Fibroblast of the aortic adventitia (primary cell): ENCODE measurements at regions not wholly inside any gene's neighbourhood (a gene's known extent, or its start where the extent isn't known, plus 50 kb on each side); places are given as distances from the start of the nearest gene placed in this dataset.

Experiments used
- DNase-seq: peaks from one replicate; pipeline ENCODE4 v3.0.0-alpha.2; 2010; ENCODE audit warnings: low read depth
- H3K4me3 ChIP-seq: 2 replicates; pipeline ENCODE4 v1.5.1; 2011; ENCODE audit warnings: low read depth, mild to moderate bottlenecking, control low read depth, low read length, moderate library complexity
- TF ChIP-seq, protein P1 (sequence below): IDR thresholded peaks from 2 replicates; pipeline ENCODE4 v1.5.1; 2011; ENCODE audit warnings: mild to moderate bottlenecking, low read length, control low read depth, inconsistent platforms; ENCODE audit not compliant: insufficient read depth

GRCh38 chr2:236712304-236712703 is 142.7 kb downstream of the ACKR3 start:
- no peak overlapping the region for H3K4me3 ChIP-seq
- TF ChIP-seq, protein P1, sequence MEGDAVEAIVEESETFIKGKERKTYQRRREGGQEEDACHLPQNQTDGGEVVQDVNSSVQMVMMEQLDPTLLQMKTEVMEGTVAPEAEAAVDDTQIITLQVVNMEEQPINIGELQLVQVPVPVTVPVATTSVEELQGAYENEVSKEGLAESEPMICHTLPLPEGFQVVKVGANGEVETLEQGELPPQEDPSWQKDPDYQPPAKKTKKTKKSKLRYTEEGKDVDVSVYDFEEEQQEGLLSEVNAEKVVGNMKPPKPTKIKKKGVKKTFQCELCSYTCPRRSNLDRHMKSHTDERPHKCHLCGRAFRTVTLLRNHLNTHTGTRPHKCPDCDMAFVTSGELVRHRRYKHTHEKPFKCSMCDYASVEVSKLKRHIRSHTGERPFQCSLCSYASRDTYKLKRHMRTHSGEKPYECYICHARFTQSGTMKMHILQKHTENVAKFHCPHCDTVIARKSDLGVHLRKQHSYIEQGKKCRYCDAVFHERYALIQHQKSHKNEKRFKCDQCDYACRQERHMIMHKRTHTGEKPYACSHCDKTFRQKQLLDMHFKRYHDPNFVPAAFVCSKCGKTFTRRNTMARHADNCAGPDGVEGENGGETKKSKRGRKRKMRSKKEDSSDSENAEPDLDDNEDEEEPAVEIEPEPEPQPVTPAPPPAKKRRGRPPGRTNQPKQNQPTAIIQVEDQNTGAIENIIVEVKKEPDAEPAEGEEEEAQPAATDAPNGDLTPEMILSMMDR: no peak
- peak; percentile 70 for DNase-seq

DNA sequence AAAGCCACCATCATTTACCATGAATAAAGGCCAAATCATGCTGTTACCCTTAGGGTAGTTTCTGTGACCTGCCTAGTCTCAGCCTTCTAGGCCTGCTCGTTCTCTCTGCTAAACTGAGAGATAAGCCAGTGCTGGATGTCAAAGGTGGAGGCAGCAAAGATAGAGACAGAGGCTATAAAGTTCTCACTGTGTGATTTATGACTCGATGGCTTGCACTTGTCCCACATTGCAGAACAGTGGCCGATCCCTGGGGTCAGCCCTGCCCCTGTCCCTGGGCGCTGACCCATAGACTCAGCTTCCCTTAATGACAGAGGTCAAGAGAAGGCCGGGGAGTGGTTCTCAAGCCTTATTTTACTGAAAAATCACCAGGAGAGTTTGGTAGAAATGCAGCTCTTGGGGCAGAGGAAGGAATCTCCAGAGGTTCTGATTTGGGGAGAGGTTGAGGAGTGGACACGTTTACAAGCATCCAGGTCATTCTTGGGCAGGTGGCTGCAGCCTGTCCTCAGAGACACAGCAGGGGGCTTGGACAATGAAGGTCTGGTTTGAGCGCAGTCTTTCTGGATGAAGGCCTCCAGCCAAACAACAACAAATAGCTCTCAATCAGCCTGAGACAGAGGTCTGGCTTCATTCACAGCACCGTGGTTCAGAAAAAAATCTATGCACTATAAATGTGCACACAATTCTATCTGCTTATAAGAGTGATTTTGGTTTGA is 143.5 kb downstream of the ACKR3 start:
- TF ChIP-seq, protein P1: no peak
- DNase-seq: no peak
- no peak overlapping the region for H3K4me3 ChIP-seq

DNA sequence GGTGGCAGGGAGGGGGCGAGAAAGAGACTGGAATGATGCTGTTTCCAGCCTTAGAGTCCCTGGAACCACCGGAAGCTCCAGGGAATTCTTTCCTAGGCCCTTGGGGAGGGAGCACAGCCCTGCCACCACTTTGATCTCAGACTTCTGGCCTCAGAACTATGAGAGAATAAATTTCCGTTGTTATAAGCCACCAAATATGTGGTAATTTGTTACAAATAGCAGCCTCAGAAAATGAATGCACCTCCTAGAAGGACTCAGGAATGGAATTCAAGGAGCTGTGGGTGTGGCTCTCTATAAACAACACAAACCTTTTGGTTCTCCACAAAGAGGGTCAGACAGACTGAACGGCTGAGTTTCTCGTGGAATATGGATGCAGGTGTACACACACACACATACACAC is 144.5 kb downstream of the ACKR3 start:
- no peak overlapping the region for H3K4me3 ChIP-seq
- DNase-seq: peak; percentile 35
- TF ChIP-seq, protein P1: no peak

DNA sequence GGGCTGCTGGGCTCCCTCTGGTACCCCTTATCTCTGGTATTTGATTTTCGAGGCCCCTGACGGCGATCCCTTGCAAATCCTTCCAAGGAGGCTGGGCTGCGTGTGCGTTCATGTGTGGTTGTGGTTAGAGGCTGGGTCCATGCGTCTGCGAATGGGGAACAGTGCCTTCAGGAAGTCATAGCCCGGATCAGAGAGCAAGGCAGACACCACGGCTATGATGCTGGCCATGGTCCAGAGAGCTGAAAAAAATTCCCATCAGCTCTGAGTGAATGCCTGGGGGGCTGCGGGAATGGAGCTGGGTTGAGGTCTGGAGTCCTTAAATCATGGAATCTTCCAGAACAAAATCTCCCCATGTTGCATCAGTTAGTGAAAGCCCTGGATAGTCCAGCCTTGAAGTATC is 145.5 kb downstream of the ACKR3 start:
- DNase-seq: peak; percentile 21
- no peak overlapping the region for H3K4me3 ChIP-seq
- TF ChIP-seq, protein P1: no peak

GRCh38 chr2:236715491-236715961 is 145.9 kb downstream of the ACKR3 start:
- H3K4me3 ChIP-seq: no peak overlapping the region
- peak; percentile 38 for DNase-seq
- TF ChIP-seq, protein P1: no peak

GRCh38 chr2:236717120-236717519 is 147.5 kb downstream of the ACKR3 start:
- DNase-seq: no peak
- no peak overlapping the region for H3K4me3 ChIP-seq
- TF ChIP-seq, protein P1: no peak

DNA sequence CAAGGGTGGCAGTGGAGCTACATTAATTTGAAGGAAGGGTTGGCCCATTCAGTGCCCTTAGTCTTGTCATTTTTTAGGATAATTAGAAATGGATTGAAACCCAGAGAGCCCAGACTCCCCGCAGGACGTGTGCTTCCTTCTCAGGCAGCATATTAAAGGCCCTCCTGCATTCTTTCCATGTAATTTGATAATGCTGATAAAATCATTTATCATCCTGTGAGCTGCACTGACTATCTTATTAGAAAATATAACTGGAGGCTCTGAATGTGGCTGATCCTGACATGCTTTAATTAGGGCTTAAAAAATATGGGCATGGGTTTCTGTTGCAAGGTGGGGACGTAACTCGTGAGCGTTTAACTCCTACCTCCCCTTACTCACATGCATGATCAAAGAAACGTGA is 148.1 kb downstream of the ACKR3 start:
- TF ChIP-seq, protein P1: no peak
- DNase-seq: no peak
- H3K4me3 ChIP-seq: no peak overlapping the region
